ENCODE measurements at regions not wholly inside any gene's neighbourhood (a gene's known extent, or its start where the extent isn't known, plus 50 kb on each side); places are given as distances from the start of the nearest gene placed in this dataset.
"Not testable (repeated sequence)": the region's sequence is repeated elsewhere in the genome, so short reads cannot be mapped to it uniquely, and the experiment has no call there.

DNA sequence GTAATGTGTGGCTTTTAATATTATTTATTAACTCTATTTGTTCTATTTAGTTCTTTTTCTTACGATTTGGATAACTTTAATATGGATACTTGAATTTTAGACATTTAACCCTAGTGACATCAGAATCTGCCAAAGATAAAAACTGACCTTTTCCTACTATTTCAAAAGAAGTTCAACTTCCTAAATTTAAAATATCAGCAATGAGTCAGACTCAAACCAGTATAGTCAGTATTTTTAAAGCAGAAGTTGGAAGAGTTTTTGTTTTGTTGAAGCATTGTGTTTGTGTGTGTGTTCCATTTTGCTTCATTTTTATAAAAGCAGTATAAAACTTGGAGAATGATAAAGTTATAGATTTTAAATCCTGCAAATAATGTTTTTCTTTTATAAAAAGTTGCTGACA, 251.8 kb upstream of the RASA1 start:
- DNase-seq (ENCODE audit: low spot score) (no peak), ATAC-seq (no peak)
- intact Hi-C loops (cut with DNase I) = no loop called here

DNA sequence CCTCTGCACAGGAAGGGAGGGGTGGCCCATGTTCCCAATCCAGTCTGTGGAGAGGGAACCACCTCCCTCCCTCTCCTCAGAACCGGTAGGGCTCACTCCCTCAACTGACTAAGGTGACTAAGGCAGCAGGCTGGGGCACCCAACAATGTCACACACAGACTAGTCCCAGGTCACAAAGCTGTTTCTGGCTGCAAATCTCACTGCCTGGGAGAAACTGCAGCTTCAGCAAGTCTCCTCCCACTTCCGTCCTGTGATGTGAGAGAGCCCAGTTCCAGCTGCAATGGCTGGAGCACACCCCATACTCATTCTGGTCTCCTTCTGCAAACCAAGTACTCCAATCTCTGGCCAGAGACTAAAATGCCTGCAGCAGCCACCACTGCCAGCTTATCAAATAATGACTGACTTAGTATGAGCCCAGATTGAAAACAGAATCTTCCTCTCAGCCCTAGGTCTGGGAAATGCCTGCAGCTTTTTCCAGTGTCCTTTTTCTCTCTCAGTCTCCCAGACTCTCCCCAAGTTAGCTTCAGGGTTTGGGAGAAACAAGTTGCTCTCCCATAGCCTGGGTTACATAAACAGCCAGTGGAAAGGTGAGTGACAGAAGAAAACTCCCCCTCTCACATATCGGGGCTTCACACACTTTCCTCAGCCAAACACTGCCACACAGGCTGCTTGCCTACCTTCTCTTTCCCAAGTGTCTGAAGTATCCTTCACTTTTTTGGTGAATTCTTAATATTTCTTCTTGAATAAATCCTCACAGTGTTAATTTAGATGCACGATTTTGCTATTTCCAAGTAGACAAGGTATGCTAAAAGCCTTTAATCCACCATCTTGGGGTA, 247.4 kb upstream of the RASA1 start:
- intact Hi-C loops (cut with DNase I) = no loop called here
- peak; percentile 85 for ATAC-seq
- DNase-seq (ENCODE audit: low spot score) = no peak

DNA sequence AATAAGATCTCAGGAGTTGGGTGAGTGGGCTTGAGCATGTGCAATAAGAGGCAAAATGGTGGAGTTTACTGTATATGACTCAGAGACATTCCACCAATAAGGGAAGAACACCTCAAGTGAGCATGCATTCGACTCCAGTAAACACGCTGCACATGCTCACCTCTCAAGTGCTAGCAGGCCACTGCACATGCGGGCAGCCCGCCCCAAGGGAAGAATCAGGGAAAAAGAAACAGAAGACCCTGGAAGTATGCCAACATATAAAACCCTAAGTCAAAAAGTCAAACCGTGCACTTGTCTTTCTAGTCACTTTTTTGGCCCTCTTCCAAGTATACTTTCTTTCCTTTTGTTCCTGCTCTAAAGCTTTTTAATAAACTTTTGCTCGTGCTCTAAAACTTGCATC, 245.3 kb upstream of the RASA1 start:
- DNase-seq (ENCODE audit: low spot score) (no peak), ATAC-seq (no peak)
- intact Hi-C loops (cut with DNase I) = no loop called here

DNA sequence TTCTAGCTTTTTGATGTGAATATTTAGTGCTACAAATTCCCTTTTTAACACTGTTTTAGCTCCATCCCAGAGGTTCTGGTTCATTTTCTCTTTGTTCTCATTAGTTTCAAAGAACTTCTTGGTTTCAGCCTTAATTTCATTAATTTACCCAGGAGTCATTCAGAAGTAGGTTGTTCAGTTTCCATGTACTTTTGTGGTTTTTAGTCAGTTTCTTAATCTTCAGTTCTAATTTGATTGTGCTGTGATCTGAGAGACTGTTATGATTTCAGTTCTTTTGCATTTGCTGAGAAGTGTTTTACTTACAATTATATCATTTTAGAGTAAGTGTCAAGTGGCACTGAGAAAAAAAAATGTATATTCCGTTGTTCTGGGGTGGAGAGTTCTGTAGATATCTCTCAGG, 240.1 kb upstream of the RASA1 start:
- ATAC-seq (no peak), DNase-seq (ENCODE audit: low spot score) (no peak)
- intact Hi-C loops (cut with DNase I) = no loop called here

DNA sequence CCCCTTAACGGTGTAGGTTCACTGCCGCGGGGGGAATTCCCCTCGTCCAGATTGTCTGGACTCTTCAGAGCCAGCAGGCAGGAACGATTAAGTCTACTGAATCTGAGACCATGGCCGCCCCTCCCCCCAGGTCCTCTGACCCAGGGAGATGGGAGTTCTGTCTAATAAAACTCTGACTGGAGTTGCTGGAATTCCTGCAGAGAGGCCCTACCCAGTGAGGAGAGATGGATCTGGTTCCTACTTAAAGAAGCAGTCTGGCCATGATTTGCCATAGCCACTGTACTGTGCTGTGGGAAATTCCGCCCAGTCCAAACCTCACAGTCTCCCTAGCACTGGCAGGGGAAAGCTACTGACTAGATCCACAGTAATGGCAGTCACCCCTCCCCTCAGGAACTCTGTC, 237.7 kb upstream of the RASA1 start:
- ATAC-seq = no peak
- intact Hi-C loops (cut with DNase I) = no loop called here

DNA sequence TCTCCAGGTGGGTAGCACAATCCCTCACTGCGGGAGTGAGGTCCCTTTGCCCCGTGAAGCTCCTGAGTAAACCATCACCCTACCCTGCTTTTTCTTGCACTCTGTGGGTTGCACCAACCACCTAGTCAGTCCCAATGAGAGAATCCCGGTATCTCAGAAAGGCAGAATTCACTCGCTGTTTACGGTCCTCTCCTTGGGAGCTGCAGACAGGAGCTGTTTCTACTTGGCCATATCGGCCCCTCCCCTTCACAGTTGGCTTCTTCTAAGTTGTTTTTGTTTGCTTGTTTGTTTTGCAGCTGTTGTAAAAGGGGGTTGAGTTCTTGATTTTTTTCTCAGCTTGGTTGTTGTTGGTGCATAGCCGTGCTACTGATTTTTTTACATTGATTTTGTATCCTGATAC, 237.0 kb upstream of the RASA1 start:
- ATAC-seq = no peak
- no peak for DNase-seq (ENCODE audit: low spot score)
- intact Hi-C loops (cut with DNase I) = no loop called here

More for the DNA sequence above, 237.7 kb upstream of the RASA1 start:
- DNase-seq (ENCODE audit: low spot score) = no peak

DNA sequence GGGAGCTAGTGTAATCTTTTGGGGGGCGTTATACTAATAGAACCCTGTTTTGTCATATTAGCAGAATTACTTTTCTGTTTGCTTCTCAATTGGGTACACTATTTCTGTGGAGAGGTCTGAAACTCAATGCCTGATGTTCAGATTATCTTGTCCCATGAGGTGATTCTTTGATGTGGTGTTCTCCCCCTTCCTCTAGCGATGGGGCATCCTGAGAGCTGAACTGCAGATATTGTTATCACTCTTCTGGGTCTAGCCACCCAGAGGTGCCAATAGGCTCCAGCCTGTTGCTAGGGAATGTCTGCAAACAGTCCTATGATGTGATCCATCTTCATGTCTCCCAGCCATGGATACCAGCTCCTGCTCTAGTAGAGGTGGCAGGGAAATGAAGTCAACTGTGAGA, 233.1 kb upstream of the RASA1 start:
- DNase-seq (ENCODE audit: low spot score) = no peak
- intact Hi-C loops (cut with DNase I) = no loop called here
- ATAC-seq = no peak

DNA sequence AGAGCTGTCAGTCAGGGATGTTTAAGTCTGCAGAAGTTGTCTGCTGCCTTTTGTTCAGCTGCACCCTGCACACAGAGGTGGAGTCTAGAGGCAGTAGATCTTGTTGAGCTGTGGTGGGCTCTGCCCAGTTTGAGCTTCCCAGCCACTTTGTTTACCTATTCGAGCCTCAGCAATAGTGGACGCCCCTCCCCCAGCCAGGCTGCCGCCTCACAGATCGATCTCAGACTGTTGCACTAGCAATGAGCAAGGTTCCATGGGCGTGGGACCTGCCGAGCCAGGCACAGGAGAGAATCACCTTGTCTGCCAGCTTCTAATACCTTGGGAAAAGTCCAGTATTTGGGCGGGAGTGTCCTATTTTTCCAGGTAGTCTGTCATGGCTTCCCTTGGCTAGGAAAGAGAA, 225.1 kb upstream of the RASA1 start:
- no peak for ATAC-seq
- intact Hi-C loops (cut with DNase I) = no loop called here

DNA sequence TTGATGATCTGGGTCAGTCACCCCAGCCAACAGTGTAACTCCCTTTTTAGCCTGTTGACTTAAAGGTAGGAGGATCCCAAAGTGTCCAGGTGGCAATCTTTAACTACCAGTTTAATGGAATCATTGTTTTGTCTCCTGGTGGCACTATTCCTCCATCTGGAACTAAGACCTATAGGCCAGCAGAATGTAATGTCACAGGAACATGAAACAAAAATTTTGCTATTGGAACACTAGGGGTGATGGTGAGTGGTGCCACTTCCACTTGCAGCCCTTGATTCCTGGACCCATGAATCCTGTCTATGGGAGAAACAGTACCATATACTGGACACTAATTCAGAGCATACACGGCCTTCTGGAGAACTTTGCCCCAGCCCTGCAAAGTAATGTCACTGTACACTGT, 219.5 kb upstream of the RASA1 start:
- intact Hi-C loops (cut with DNase I) = no loop called here
- DNase-seq (ENCODE audit: low spot score) (no peak), ATAC-seq (no peak)

More for the DNA sequence above, 225.1 kb upstream of the RASA1 start:
- no peak for DNase-seq (ENCODE audit: low spot score)

DNA sequence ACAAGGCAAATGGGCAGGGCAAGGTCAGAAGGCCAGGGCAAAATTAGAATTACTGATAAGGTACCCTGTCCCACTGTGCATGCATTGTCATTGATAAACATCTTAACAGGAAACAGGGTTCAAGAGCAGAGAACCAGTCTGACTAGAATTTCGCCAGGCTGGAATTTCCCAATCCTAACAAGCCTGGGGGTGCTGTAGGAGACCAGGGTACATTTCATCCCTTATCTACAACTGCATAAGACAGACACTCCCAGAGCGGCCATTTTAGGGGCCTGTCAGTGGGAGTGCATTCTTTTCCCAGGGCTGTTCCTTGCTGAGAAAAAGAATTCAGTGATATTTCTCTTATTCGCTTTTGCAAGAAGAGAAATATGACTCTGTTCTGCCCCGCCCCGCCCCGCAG, 218.7 kb upstream of the RASA1 start:
- DNase-seq (ENCODE audit: low spot score); intact Hi-C loops (cut with DNase I); ATAC-seq: not testable (repeated sequence)

DNA sequence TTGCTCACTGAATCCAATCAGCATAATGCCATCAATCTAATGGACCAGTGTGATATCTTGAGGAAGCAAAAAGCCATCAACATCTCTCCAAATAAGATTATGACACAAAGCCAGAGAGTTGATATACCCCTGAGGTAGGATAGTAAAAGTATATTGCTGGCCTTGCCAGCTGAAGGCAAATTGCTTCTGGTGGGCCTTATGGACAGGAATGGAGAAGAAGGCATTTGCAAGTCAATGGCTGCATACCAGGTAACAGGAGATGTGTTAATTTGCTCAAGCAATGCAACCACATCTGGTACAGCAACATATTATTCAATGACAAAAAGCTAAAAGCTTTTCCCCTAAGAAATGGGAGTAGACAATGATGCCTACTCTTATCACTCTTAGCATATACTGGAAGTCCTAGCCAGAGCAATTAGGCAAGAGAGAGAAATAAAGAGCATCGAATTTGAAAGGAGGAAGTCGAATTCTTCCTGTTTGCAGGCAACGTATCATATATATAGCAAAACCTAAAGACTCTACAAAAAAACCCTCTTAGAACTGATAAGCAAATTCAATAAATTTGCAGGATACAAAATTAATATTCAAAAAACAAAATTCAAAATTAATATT, 216.1 kb upstream of the RASA1 start:
- ATAC-seq = no peak
- DNase-seq (ENCODE audit: low spot score) = no peak
- intact Hi-C loops (cut with DNase I) = no loop called here

DNA sequence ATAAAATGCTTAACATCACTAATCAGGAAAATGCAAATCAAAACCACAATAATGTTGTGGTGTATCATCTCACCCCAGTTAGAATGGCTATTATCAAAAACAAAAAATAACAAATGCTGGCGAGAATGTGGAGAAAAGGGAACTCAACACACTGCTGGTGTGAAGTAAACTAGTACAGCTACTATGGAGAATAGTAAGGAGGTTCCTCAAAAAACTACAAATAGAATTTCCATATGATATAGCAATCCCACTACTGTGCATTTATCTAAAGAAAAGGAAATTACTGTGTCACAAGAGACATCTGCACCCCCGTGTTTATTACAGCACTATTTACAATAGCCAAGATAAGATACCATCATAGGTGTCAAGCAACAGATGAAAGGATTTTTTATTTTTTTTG, 214.5 kb upstream of the RASA1 start:
- ATAC-seq = no peak
- intact Hi-C loops (cut with DNase I) = no loop called here
- DNase-seq (ENCODE audit: low spot score) = no peak

DNA sequence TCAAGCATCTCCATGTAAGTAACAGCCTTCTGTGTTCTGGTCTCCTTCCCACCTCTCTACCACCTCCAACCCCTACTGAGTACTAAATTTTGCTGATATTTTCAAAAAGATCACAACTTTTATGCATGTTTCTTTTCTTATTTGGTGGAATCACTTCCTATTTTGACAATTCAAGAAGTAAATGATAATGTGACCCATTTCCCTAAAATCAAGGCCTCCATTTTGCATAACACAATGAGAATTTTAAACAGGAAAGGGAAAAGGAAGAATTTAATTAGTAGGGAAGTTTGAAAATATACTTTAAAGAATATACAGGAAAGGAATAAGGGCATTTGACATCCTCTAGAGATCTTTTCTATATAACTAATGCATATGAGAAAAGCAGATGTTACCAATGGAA, 212.9 kb upstream of the RASA1 start:
- no peak for ATAC-seq
- intact Hi-C loops (cut with DNase I) = no loop called here
- DNase-seq (ENCODE audit: low spot score) = no peak

DNA sequence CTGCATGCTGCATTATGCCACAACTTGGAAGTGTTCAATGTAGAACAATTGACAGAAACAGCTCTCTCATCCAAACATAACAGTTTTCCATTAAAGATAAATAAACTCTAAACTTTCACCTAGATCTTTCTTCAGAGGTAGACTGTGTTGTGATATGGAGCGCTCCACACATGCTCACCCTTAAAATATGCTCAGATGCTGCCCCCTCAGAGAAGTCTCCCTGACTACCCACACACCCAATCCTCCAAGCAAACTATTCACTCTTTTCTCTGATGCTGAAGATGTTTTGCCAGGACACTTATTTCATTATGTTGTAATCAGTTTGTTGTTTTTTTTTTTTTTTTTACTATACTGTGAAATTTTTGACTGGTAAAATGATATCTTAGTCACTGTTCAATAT, 206.6 kb upstream of the RASA1 start:
- ATAC-seq (no peak), DNase-seq (ENCODE audit: low spot score) (no peak)
- intact Hi-C loops (cut with DNase I) = no loop called here

DNA sequence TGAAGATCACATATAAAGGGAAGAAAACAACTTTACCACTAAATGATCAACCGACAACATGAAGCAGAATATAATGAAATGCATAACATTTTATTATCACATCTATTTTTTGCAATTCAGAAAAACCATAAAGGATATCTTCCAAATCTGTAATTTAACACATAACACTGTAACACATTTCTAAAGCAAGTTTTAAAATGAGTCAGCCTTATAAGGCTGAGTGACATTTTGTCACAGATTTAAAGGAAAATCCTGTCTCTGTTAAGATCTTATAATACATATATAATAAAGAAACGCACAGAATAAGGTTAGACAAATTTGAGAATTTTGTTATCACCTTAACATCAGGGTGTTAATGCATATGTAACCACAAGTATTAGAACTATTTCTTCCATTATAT, 198.4 kb upstream of the RASA1 start:
- ATAC-seq (no peak), DNase-seq (ENCODE audit: low spot score) (no peak)
- intact Hi-C loops (cut with DNase I) = no loop called here

DNA sequence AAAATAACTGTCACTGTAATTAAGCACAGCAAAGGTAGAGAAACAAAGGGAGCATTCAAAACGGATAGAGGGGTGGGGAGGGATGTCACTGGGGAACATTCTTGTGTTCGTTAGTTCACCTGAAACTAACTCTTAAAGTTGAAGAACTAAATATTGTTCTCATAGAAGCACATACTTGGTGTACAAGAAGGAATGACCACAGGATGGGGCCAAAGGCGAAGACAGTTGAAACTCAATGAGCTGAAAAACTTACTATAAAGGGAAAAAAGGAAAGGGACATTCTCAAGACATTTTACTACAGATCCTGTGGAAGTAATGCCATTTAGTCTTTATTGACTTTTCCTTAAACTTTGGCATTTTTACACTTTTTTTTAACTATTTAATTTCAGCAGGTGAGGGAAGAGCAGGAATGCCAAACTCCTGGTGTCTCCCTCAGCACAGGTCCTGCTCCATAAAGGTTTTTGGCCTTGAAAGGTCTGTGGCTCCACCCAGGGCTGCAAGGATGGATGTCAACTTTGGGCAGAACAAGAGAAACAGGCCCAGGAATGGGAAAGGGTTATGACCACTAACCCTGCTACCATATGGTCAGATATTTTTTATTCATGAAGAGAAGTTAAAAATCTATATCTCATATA, 197.6 kb upstream of the RASA1 start:
- ATAC-seq (peak; percentile 44), DNase-seq (ENCODE audit: low spot score) (no peak)
- intact Hi-C loops (cut with DNase I) = loop anchor here (5.0 kb wide), 1 partner anchor 192 kb away; no protein-coding TSS in a partner anchor

DNA sequence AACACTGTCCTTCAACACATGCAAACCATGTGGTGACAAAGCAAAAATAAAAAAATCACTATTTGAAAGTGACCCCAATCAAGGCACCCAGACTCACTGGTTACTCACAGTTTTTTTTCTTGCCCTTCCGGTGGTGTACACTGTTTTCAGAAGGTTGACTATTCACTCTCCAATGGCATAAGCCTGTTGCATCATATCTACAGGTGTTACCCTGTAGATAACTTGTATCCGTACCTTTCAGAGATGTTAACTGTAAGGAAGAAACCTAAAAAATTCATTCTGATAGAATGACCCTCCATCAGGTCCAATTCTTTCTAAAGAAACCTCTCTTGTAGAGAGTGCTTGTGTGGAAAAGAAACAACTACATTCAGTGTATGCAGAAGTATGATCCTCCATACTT, 193.6 kb upstream of the RASA1 start:
- intact Hi-C loops (cut with DNase I) = loop anchor here (5.0 kb wide), 1 partner anchor 188 kb away; no protein-coding TSS in a partner anchor
- DNase-seq (ENCODE audit: low spot score) (no peak), ATAC-seq (no peak)

DNA sequence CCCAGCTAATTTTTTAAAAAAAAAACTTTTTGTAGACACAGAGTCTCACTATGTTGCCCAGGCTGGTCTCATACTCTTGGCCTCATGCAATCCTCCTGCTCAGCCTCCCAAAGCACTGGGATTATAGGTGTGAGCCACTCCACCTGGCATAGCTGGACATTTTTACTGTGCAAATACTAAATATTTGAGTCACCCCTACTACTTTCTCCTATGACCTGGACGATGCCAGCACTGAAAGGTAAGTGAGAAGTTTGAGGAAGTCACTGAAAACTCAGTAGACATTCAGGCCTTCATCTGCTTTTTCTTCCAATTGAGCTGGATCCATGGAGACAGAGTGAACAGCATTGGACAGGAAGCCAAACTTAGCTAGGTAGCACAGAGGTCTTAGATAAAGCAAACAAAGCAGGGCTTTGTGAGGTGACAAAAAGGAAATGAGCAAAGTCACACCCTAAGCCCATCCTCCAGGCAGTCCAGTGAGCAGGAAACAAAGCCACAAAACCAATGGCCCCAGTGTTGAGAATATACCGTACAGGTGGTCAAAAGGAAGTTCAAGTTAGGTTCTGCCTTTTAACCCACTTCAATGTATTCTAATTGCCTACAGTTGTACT, 192.6 kb upstream of the RASA1 start:
- DNase-seq (ENCODE audit: low spot score) = no peak
- intact Hi-C loops (cut with DNase I) = loop anchor here (5.0 kb wide), 1 partner anchor 187 kb away; no protein-coding TSS in a partner anchor
- no peak for ATAC-seq

DNA sequence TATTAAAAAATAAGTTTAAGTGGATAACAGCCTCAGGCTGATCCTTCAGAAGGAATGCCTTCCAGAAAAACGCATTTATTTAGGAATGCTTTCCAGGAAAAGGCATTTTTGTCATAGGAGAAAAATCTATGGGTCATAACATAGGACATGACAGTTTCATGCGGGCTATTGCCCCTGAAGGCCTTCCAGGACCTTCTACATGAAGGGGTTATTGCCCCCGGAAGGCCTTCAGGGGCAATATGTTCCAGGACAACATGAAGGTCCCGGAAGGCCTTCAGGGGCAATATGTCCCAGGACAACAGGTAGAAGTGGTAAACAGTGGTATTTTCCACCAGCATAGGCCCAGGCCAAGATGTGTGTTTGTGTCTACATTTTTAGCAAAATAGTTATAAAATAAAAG, 191.3 kb upstream of the RASA1 start:
- DNase-seq (ENCODE audit: low spot score) (no peak), ATAC-seq (no peak)
- intact Hi-C loops (cut with DNase I) = no loop called here

DNA sequence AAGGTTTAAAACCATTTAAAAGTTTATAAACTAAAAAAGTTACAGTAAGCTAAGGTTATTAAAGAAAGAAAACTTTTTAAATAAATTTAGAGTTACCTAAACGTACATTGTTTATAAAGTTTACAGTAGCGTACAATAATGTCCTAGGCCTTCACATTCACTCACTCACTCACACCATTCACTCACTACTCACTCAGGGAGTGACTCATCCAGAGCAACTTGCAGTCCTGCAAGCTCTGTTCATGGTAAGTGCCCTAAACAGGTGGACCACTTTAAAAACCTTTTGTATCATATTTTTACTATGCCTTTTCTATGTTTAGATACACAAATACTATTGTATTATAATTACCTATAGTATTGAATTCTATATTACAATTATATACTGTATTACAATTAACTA, 190.8 kb upstream of the RASA1 start:
- DNase-seq (ENCODE audit: low spot score) = no peak
- no peak for ATAC-seq
- intact Hi-C loops (cut with DNase I) = no loop called here

All from sciatic nerve (tissue), 2 donors.